Esophagus muscularis mucosa (tissue), 4 donors: ENCODE measurements at regions not wholly inside any gene's neighbourhood (a gene's known extent, or its start where the extent isn't known, plus 50 kb on each side); places are given as distances from the start of the nearest gene placed in this dataset.

Experiments
- DNase-seq: peaks from one replicate; pipeline ENCODE4 v3.0.0-alpha.2; 2017; ENCODE audit errors: extremely low spot score
- H3K27ac ChIP-seq, 4 donors: fragments of 200-600 bp; sonication (generic); replicated peaks in 1 of 4; 1 replicate in 3 of 4; 2 replicates in 1 of 4; pipeline ENCODE4 v1.5.1; 2016 to 2019; ENCODE audit warnings: mild to moderate bottlenecking in 1 of 4
- H3K27me3 ChIP-seq, 4 donors: fragments of 200-600 bp; sonication (generic); one replicate each; pipeline versions ENCODE4 v1.5.1 to v1.6.0; 2016 to 2019
- H3K36me3 ChIP-seq, 4 donors: fragments of 200-600 bp; sonication (generic); one replicate each; pipeline ENCODE4 v1.5.1; 2016 to 2019
- H3K4me1 ChIP-seq, 4 donors: fragments of 200-600 bp; sonication (generic); one replicate each; pipeline ENCODE4 v1.5.1; 2016 to 2019
- H3K4me3 ChIP-seq, 4 donors: fragments of 200-600 bp; sonication (generic); 1 replicate in 2 of 4; 2 replicates in 2 of 4; pipeline ENCODE4 v1.5.1; 2016 to 2019; ENCODE audit warnings: mild to moderate bottlenecking in 4 of 4, moderate library complexity in 1 of 4
- H3K9me3 ChIP-seq, 4 donors: fragments of 200-600 bp; sonication (generic); 1 replicate in 3 of 4; 2 replicates in 1 of 4; pipeline ENCODE4 v1.5.1; 2016 to 2019
- CTCF ChIP-seq, 3 experiments: fragments of 200-600 bp in 2 of 3; fragments of 450-650 bp in 1 of 3; sonication (generic) in 2 of 3; IDR thresholded peaks; one replicate each; pipeline ENCODE4 v1.5.1; 2017 to 2019; ENCODE audit warnings: antibody characterized with exemption in 3 of 3, mild to moderate bottlenecking in 2 of 3, moderate library complexity in 1 of 3
- EP300 ChIP-seq: sonication (generic); formaldehyde crosslinking; IDR thresholded peaks from one replicate; pipeline ENCODE4 v1.6.1; 2017; ENCODE audit warnings: antibody characterized with exemption
- POLR2A ChIP-seq: fragments of 450-650 bp; IDR thresholded peaks from one replicate; pipeline ENCODE4 v1.6.1; 2017; ENCODE audit warnings: antibody characterized with exemption, moderate library complexity, mild to moderate bottlenecking, low read depth
- POLR2AphosphoS5 ChIP-seq, 2 donors: sonication (generic); formaldehyde crosslinking; IDR thresholded peaks; one replicate each; pipeline ENCODE4 v1.6.1; 2017; ENCODE audit warnings: antibody characterized with exemption in 2 of 2
- WGBS: methylation state at CpG from one replicate; pipeline ENCODE4 v1.1.5; 2018; 5-methylcytosine and 5-hydroxymethylcytosine counted together
- intact Hi-C: fragments of 100-400 bp; cut with DNase I; formaldehyde crosslinking; loops from one replicate; pipeline ENCODE4 v1.15.1; 2023

- Histone ChIP-seq H3K4me3 (no peak overlapping the region), H3K9me3 (no peaks in the 10 kb centered on the region), H3K4me1 (no peaks in the 10 kb centered on the region), H3K36me3 (no peaks in the 10 kb centered on the region), H3K27me3 (no peaks in the 10 kb centered on the region), H3K27ac (no peak overlapping the region)
- DNase-seq = no peak
- intact Hi-C loops = no loop called here
- TF ChIP-seq POLR2AphosphoS5 (IDR thresholded peaks at IDR 0.05) (no peak), POLR2A (no peak), EP300 (no peak), CTCF (IDR thresholded peaks at IDR 0.05) (no peak)
- 73% methylated on average over 2 of the region's 2 CpGs for WGBS
These were observed 255.8 kb upstream of the GPRIN3 start for GRCh38 chr4:89563431-89563830.

GRCh38 chr4:89562746-89563145, 255.1 kb upstream of the GPRIN3 start:
- Histone ChIP-seq H3K4me1 (no peaks in the 10 kb centered on the region), H3K27ac (no peak overlapping the region), H3K27me3 (no peaks in the 10 kb centered on the region), H3K36me3 (no peaks in the 10 kb centered on the region), H3K4me3 (no peak overlapping the region), H3K9me3 (no peaks in the 10 kb centered on the region)
- intact Hi-C loops = no loop called here
- TF ChIP-seq POLR2A (no peak), EP300 (no peak), POLR2AphosphoS5 (IDR thresholded peaks at IDR 0.05) (no peak), CTCF (IDR thresholded peaks at IDR 0.05) (no peak)
- no peak for DNase-seq
- WGBS = 78% methylated on average over 3 of the region's 3 CpGs

- DNase-seq = no peak
- intact Hi-C loops = no loop called here
These were observed 253.4 kb upstream of the GPRIN3 start for GRCh38 chr4:89561048-89561447.

GRCh38 chr4:89558147-89558546, 250.5 kb upstream of the GPRIN3 start:
- Histone ChIP-seq H3K27me3 (no peaks in the 10 kb centered on the region), H3K36me3 (no peaks in the 10 kb centered on the region), H3K27ac (no peak overlapping the region), H3K4me3 (no peak overlapping the region), H3K4me1 (no peaks in the 10 kb centered on the region), H3K9me3 (no peaks in the 10 kb centered on the region)
- no peak for DNase-seq
- intact Hi-C loops = no loop called here
- TF ChIP-seq CTCF (IDR thresholded peaks at IDR 0.05) = no peak
- TF ChIP-seq EP300 = no peak
- no CpG with 5 or more reads among the region's 1 CpG for WGBS

More at GRCh38 chr4:89561048-89561447, 253.4 kb upstream of the GPRIN3 start:
- no peak overlapping the region for H3K27ac ChIP-seq
- 93% methylated on average over 2 of the region's 2 CpGs for WGBS
- no peaks in the 10 kb centered on the region for H3K36me3 ChIP-seq
- no peaks in the 10 kb centered on the region for H3K27me3 ChIP-seq
- no peak overlapping the region for H3K4me3 ChIP-seq
- H3K9me3 ChIP-seq = no peaks in the 10 kb centered on the region
- TF ChIP-seq POLR2AphosphoS5 (IDR thresholded peaks at IDR 0.05) (no peak), EP300 (no peak), CTCF (IDR thresholded peaks at IDR 0.05) (no peak), POLR2A (no peak)
- H3K4me1 ChIP-seq = no peaks in the 10 kb centered on the region

DNA sequence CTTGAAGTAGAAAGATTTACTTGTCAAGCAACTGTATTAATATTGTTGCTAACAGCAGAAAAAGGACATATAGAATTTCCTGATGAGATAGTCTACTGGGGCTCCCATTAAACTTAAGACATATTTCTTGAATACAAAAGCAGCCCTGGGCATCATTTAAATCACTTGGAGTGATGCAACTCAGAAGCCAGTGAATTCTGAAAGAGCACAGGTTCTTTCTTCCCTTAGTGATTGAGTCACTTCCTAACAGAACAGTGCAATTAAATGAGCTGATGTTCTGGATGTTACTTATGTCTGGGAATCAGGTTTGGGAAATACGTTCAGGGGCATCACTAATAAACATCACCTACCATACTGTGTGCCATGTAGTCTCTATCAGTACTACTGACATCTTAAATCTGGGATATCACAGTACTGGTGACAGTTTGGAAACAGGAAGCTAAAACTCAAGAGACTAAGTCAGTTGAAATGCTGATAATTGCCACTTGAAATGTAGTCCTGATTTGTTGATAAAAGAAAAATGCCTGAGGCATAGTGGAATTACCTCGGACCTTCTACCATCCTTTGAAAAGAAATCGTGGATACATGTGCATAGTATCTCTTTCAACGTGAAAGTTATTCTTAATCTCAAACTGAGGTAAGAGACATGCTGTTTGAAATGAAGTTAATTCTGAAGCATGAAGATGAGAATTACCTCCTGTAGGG, 249.2 kb upstream of the GPRIN3 start:
- intact Hi-C loops = no loop called here
- Histone ChIP-seq H3K27me3 (no peaks in the 10 kb centered on the region), H3K9me3 (no peaks in the 10 kb centered on the region), H3K4me1 (no peaks in the 10 kb centered on the region), H3K4me3 (no peak overlapping the region), H3K27ac (no peak overlapping the region), H3K36me3 (no peaks in the 10 kb centered on the region)
- TF ChIP-seq CTCF (IDR thresholded peaks at IDR 0.05) (no peak), EP300 (no peak), POLR2AphosphoS5 (IDR thresholded peaks at IDR 0.05) (no peak), POLR2A (no peak)
- 59% methylated on average over 4 of the region's 4 CpGs for WGBS
- no peak for DNase-seq
